ENCODE measurements at regions not wholly inside any gene's neighbourhood (a gene's known extent, or its start where the extent isn't known, plus 50 kb on each side); places are given as distances from the start of the nearest gene placed in this dataset.

DNA sequence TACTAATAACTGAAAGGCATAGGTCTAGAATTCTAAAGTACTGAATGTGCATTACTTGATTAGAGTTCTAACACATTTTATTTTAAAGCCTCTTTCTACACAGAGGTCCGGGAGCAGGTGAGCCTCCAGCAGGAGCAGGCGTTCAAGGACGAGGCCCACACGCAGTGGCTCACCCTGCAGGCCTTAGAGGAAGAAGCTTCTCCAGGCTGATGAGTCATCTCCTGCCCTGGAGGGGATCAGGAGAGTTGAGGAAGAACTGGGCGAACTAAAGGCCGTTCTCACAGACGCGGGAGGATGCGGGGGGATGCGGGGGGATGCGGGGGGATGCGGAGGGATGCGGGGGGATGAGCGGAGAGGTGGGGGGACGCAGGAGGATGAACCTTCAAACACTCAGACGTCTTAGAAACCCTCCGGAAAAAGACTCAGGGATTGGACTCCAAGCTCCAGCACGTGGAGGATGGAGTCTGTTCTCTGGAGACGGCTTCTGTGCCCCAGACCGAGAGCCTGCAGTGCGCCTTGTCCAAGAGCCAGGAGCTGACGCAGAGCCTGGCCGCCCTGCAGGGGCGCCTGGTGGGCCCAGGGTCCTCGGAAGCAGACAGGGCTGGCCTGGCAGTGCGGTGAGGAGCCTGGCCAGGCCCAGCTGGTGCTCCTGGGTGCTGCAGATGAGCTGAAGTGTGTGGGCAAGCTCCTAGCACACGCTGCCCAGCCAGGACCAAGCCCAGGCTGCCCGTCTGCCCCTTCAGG is 433.7 kb upstream of the TPK1 start:
- DNase-seq (ENCODE audit: low read depth): no peak

DNA sequence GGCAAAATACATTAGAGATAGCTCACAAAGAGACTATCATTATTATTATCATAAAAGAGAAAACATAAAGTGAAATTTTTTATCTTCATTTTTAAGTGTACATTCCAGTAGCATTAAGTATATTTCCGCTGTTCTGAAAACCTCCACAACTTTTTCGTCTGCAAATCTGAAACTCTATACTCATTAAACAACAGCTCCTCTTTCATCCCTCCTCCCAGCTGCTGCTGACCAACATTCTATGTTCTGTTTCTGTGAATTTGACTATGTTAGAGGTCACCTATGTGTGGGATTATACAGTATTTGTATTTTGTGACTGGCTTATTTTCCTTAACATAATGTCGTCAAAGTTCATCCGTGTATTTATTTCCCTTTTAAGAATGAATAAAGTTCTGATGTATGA is 429.3 kb upstream of the TPK1 start:
- DNase-seq (ENCODE audit: low read depth): no peak

DNA sequence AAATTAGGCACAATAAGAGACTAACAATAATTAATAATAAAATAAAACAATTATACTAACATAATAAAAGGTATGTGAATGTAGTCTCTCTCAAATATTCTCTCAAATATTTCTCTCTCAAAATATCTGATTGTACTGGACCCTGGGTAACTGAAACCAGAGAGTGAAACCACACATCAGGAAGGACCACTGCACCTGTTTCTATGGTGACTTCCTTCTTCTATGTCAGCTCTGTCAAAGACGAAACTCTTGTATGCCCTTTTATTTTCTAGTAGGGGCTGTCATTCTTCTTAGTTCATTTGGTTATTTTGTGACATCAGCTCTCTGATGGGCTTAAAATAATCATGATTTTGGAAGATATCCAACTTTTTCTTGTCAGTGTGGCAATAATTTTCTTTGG is 428.0 kb upstream of the TPK1 start:
- DNase-seq (ENCODE audit: low read depth): no peak

DNA sequence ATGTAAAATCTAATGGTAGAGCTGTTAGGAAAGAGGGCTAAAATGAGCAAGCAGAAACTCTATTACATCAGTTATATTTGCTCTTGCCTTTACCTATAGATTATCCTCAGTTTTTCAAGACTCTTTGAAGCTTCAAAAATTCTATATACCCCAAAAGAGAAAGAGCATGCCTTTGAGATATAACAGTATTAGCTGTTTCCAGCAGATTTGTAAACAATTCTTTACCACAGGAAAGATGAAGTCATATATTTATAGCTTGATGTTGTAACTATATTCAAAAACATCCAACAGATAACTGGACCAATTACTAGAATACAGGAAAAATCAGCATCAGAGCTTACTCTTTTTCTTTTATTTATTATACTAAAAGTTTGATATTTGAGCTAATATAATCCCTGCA is 416.2 kb upstream of the TPK1 start:
- DNase-seq (ENCODE audit: low read depth): no peak

DNA sequence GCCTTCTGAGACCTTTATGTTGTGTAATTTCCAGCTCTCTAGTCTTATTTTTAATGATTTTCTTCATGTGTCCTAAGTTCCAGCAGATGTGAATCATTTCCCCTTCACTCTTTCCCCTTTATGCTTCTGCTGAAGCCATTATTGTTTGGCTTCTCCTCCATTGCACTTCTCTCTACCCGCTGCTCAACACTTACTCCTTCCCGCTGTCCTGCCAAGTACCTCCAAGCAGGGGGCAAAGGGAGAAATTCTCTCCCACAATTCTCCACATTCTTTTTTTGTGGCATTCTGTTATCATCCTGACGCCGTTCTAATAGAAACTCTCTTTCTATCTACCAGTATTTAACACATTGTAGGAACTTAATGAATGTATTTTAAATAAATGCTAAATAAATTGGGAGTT is 388.9 kb upstream of the TPK1 start:
- no peak for DNase-seq (ENCODE audit: low read depth)

DNA sequence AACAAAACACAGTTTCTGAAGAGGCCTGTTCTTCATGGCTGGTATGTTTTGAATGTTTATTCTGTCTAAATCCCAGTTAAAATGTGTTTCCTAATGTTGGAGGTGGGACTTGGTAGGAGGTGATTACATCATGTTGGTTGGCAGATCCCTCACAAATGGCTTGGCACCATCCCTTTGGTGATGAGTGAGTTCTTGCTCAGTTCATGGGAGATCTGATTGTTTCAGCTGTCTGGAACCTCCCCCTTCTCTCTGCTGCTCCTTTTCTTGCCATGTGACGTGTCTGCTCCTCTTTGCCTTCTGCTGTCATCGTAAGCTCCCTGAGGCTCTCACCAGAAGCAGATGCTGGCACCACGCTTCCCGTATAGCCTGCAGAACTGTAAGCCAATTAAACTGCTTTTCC is 383.6 kb upstream of the TPK1 start:
- DNase-seq (ENCODE audit: low read depth): no peak

DNA sequence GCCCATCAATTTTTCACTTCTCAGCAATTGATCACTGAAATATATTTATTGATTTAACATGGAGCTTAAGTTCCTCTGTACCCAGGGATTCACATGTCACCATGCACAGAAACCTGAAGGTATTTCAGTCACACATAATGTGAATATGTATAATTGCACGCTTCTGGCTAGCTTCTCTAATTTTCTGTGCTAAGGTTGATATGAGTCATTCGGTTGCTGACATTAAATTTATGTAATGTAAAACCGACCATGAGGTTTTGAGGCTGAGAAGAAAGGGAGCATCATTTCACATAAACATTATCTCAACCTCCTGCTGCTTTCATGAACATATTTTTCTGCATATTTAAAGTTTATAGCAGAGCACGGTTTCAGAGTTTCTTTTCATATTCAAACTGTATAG is 381.0 kb upstream of the TPK1 start:
- DNase-seq (ENCODE audit: low read depth): no peak

DNA sequence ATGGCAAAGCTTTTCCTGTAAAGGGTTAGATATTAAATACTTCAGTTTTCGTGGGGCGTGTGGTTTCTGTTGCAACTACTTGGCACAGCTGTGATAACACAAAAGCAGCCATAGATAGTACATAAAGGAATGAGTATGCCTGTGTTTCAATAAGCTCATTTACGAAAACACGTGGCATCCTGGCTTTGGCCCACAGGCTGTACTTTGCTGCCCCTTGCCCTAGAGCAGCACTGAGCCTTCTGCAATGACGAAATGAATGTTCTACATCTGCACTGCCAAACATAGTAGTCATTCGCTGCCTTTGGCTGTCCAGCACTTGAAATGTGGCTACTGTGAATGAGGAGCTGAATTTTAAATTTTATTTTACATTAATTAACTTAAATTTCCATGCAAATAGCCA is 376.2 kb upstream of the TPK1 start:
- DNase-seq (ENCODE audit: low read depth): peak; percentile 30

DNA sequence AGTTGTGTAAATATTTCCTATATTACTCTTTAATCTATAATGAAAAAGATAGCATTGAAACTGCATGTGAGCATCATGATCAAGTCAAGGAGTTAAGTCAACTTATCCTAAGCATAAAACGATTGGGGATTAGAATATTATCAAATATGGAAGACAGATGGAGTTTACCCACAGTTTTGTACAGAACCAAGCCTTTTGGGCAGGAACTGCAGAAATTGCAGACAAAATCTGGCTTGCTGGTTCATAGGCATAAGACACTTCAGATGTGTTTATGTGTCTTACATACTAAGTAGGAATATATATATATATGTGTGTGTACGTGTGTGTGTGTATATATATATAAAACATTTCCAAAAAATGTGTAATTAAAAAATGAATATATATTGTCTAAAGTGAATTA is 375.4 kb upstream of the TPK1 start:
- no peak for DNase-seq (ENCODE audit: low read depth)

DNA sequence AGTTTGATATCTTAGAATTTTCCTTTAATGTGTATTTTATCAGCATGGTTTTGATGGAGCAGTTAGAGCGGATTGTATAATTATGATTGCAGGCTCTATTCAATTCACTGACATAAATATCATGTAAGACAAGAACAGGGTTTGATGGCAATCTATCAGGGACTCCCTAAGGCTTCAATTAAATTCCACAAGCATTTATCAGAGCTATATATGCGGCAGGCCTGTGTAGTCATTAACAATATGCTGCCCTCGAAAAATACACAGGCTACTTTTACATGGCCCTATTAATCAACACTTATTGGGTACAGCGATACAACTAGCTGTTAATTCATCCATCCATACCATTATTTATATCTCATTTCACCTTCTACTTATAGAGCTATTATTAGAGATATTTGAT is 358.1 kb upstream of the TPK1 start:
- no peak for DNase-seq (ENCODE audit: low read depth)

DNA sequence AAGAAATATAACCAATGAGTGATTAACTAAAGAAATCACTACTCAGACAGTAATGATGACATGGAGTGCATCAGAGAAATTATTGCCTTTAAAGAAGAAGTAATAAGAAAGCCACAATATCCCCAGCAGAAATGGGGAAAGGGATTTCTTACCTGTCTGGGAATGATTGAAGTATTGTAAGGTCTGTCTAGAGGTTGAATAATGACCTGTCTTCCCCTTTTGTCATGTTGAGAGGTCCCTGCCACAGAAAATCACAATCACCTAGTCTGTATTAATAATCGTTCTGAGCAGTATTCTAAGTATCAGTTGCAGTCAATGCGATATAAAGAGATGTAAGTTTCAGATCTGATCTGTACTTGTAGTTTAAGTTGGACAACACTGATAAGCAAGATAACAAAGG is 349.1 kb upstream of the TPK1 start:
- DNase-seq (ENCODE audit: low read depth): no peak

DNA sequence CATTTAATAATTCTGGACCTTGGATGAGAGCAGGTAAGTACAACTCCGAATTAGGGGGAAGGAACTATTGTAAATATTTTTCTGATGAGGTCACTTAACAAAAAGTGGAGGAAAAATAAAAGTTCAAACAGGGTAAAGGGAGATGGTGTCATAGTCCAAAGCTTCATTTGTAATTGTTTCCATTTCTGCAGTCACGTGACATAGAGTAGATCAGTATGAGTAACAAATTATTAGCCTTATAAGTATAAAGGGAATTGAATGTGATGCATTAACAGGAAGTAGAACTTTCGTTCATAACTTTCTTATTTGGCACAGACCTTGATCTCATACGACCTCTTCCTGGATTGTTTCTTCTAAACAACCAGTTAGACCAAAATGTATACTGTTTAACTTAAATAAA is 347.2 kb upstream of the TPK1 start:
- no peak for DNase-seq (ENCODE audit: low read depth)

DNA sequence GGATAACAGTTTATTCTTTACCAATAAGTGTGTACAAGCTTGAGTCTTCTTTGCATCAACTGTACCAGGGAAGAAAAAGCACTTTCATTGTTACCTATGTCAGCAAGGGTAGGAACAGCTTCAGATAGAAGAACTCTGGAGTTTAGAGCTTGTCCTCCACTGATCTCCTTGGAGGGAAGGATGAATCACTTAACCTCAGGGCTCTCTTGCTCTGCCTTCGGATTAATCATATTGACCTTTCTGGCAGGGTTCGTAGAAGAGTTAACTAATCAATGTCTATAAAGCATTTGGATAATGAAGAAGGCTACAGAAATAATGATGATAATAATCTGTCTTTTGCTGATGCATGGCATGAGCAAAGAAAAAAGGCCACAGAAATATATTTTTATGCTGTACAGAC is 339.5 kb upstream of the TPK1 start:
- no peak for DNase-seq (ENCODE audit: low read depth)

DNA sequence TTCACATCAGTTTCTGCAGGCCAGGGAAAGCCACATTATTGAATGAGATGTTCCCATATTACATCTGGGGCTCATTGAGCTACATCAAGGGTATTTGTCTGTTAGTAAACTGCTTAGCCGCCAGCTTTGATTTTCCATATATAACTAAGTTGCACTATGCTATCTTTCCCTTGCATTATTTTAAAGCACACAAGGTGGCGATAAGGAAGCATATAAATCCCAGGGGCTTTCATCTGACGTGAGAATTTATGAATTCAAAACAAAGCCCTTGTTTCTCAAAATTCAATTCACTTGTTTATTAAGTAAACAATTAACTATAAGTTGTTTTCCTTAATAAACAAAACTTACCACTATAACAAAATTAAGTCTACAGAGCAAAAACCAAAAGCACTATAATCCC is 334.1 kb upstream of the TPK1 start:
- DNase-seq (ENCODE audit: low read depth): no peak

DNA sequence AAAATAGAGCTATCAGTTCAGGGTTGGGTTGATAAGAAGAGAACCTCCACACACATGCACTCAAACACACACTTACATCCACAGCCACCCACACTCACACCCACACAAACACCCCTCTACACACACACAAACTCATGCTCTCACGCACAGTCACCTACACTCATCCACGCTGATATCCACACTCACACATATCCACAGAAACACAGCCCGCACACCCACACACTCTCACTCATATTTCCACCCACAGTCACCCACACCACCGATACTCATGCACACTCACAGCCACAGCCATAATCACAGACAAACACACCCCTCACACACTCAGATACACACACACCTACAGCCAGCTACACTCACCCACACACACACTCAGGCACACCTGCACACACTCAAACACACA is 333.0 kb upstream of the TPK1 start:
- no peak for DNase-seq (ENCODE audit: low read depth)

DNA sequence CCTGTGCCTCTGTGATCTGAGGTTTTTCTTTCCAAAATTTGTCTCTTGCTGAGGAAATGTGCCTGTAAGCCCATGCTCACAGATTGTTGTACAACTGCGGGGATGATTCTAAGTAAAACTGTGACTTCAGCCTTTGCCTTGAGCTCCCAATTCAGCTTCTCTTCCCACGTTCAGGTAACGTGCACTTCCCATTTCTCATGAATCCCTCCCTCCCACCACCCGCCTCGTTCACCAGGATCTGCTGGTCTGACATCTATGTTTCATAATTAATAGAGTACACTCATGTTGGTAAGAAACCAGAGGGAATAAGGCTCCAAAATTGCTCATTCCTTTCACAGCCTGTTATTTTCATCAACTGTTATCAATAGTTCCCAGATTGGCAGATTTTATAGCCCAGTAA is 332.6 kb upstream of the TPK1 start:
- DNase-seq (ENCODE audit: low read depth): no peak

DNA sequence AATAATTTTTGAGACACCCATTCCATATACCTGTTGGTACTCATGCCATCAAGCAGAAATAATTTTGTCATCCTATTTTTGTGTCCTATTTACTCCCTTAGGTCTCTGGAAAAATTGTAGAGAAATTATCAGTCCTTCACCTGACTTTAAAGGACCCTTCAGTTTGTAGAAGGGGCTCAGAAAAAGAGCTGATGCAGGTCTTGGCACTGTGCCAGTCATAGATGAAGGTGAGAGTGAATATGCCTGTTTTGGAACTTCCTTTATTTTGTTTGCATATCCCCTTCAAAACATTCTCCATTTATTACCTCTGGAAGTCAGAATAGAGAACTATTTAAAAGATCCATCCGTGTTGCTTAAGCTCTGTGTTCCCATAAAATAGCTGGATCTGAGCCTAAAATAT is 321.0 kb upstream of the TPK1 start:
- no peak for DNase-seq (ENCODE audit: low read depth)

DNA sequence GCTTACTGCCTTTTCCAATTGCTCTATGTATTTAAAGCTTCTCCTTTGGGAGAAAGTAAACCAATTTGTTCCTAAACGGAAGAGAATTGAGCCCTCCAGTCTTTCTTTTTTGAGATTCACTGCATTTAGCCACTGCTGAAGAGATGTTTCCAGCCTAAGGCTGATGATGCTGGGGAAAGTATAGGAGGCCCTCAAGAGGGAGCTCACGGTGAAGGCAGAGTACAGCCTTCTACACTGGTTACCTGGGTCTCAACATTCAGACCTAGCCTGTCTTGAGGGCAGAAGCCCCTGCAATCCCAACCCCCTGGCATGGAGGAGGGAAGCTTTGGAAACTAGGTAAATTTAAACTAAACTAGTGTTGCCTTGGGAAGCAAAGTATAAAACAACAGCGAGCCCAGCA is 316.7 kb upstream of the TPK1 start:
- no peak for DNase-seq (ENCODE audit: low read depth)

DNA sequence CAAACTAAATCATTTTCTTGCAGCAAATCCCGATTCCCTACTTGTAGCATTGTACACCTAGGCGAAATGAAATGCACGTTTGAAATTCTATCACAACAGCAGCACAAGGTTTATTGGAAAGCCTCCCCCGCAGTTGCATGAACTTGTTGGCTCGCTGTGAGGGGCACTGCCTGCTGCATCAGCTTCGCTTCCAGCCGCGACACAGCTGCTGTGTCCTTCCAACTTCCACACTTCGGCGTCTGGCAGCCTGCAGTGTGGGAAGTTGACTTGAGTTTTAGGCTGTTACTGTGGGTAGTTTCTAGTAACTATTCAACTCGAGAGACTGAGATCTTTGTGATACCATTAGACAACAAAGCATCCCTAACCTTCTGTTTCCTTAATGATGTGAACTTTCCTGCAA is 315.8 kb upstream of the TPK1 start:
- no peak for DNase-seq (ENCODE audit: low read depth)

DNA sequence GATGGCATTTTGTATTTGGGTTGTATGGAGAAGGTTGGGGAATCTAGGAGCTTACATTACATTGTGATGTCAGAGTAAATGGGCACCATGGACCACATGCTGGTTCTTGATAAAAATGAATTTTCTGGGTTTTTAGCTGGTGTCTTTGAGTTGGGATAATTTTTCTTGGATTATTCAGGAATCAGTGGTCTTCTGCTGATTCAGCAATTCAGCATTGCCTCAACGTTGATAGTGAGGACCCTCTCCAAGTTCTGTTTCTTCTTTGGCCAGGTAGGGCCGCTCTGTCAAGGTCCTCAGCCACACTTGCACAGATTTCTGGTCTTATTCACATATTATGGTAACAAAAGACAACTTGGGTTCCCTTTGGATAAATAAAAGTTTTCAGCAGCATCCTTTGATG is 312.0 kb upstream of the TPK1 start:
- no peak for DNase-seq (ENCODE audit: low read depth)

DNA sequence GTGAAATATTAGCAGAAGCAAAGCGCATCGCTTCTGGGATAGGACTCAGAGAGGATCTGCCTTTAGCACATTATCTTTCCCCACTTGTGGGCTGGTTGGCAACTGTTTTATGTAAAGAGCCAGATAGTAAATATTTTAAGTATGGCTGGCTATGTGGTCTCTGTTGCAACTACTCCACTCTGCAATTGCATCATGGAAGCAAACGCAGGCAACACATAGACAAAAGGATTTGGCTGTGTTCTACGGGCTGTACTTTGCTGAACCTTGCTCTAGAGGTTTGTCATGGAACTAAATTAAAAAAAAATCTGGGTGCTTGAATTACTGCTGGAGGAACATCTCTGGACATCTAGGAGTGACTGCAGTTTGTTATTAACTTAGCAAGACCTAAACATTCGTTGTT is 307.8 kb upstream of the TPK1 start:
- DNase-seq (ENCODE audit: low read depth): no peak

DNA sequence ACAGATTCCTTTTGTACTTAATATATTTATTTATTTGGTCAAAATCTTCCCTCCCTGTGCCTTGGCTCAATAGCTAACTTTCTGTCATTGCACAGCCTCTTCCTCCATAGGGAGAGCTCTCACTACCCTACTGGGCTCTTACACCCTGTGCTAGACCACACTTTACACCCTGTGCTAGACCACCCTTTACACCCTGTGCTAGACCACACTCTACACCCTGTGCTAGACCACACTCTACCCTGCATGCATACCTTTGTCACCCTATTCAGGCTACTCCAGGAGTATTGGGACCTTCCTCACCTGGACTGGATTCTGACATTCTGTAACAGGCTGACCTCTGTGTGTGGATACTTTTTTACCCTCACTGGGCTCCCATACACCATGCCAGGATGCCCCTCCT is 298.5 kb upstream of the TPK1 start:
- DNase-seq (ENCODE audit: low read depth): no peak

DNA sequence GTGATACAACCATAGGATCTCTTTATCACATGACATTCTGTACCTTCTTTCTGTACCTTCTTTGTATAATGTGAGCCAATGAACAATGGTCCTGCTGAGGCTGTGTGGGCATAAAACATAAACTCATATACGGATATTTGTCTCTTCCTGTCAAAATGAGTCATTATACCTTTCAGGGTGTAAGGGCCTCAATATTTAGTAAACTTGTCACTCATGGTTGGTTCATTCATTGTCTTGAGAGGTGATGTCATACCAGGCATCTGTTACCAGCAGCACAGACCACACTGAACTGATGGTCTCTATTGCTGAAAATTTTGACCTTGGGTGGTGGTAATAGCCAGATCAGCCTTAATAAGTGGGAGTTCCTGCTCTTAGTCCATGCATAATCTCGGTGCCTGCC is 287.6 kb upstream of the TPK1 start:
- DNase-seq (ENCODE audit: low read depth): no peak

DNA sequence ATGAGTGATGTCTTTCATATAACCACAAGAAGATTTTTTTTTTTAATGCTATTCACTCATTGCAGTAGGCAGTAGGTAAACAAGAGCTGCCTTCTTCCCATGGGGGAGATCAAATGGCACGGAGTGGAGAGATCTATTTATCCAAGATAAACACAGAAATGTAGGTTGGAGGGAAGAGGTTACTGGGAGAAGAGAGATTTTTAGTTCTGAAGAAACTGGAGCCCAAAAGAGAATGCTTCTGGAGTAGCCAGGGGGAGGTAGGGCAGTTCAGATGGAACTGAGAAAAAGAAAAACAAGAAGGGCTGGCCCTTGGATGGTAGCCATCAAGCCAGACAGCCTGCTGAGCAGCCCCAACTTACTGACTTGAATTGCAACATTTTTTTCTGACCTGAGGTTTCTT is 270.1 kb upstream of the TPK1 start:
- DNase-seq (ENCODE audit: low read depth): no peak

DNA sequence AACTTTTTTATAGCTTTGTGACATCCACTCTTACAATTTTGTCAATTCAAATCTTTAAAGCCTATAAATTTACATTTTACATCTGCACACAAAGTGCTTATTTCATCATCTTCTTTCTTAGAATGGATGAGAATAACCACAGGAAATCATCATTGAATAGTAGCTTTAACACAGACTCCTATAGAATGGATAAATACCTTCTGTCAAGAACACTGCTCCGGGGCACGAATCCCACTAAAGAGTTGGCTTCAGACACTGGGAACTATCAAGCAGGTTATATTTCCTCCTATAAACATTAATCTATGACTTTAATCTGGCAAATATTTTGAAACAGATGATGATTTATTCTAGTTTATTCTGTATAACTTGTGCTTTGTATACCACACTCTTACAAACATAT is 269.7 kb upstream of the TPK1 start:
- no peak for DNase-seq (ENCODE audit: low read depth)

Measured in RPMI7951 (cell line).